Liver (tissue), 8 donors: ENCODE measurements at regions not wholly inside any gene's neighbourhood (a gene's known extent, or its start where the extent isn't known, plus 50 kb on each side); places are given as distances from the start of the nearest gene placed in this dataset.
A peak's percentile ranks its signal among the peaks of the same experiment; 100 is the strongest.

ENCODE experiments used
- DNase-seq: peaks from one replicate; pipeline ENCODE4 v3.0.0-alpha.2; 2017; ENCODE audit warnings: low spot score
- H3K27ac ChIP-seq, 2 donors: one replicate each; pipeline ENCODE4 v1.7.0; 2013; ENCODE audit warnings: inconsistent platforms in 2 of 2, low read length in 2 of 2, control low read depth in 1 of 2, low read depth in 1 of 2, mild to moderate bottlenecking in 1 of 2
- H3K27me3 ChIP-seq, 4 donors: one replicate each; pipeline versions ENCODE4 v1.6.1 to v1.7.0; 2013; ENCODE audit warnings: low read length in 3 of 4, inconsistent platforms in 1 of 4, mild to moderate bottlenecking in 1 of 4, moderate library complexity in 1 of 4; ENCODE audit not compliant: control insufficient read depth in 4 of 4, insufficient read depth in 4 of 4
- H3K36me3 ChIP-seq, 4 donors: one replicate each; pipeline versions ENCODE4 v1.6.1 to v1.7.0; 2013; ENCODE audit warnings: low read length in 3 of 4, mild to moderate bottlenecking in 3 of 4, low read depth in 1 of 4, moderate library complexity in 1 of 4; ENCODE audit not compliant: control insufficient read depth in 4 of 4, insufficient read depth in 3 of 4
- H3K4me1 ChIP-seq, 4 donors: one replicate each; pipeline versions ENCODE4 v1.6.1 to v1.7.0; 2013; ENCODE audit warnings: low read length in 3 of 4, mild to moderate bottlenecking in 3 of 4, moderate library complexity in 1 of 4; ENCODE audit not compliant: control insufficient read depth in 4 of 4, insufficient read depth in 4 of 4
- H3K4me3 ChIP-seq, 3 donors: one replicate each; pipeline versions ENCODE4 v1.6.1 to v1.7.0; 2013; ENCODE audit warnings: low read length in 3 of 3, control low read depth in 1 of 3, low read depth in 1 of 3, mild to moderate bottlenecking in 1 of 3
- H3K9ac ChIP-seq, 2 donors: one replicate each; pipeline ENCODE4 v1.7.0; 2013; ENCODE audit warnings: low read length in 2 of 2, mild to moderate bottlenecking in 2 of 2, moderate library complexity in 2 of 2, control low read depth in 1 of 2, low read depth in 1 of 2
- H3K9me3 ChIP-seq, 4 donors: one replicate each; pipeline versions ENCODE4 v1.6.1 to v1.7.0; 2013; ENCODE audit warnings: low read length in 3 of 4; ENCODE audit not compliant: control insufficient read depth in 4 of 4
- ATF3 ChIP-seq: IDR thresholded peaks from 2 replicates; pipeline ENCODE4 v1.6.1; 2016; ENCODE audit warnings: antibody characterized with exemption
- CTCF ChIP-seq: fragments of 150-350 bp; IDR thresholded peaks from 2 replicates; pipeline ENCODE4 v1.5.1; 2017; ENCODE audit warnings: improper control_type of control experiment, low read depth, low read length; ENCODE audit not compliant: missing input control
- EGR1 ChIP-seq, 2 donors: IDR thresholded peaks; 2 replicates each; pipeline ENCODE4 v1.6.1; 2016 to 2018; ENCODE audit warnings: antibody characterized with exemption in 2 of 2, low read depth in 2 of 2
- FOXA1 ChIP-seq: IDR thresholded peaks from 2 replicates; pipeline ENCODE4 v1.6.1; 2016; ENCODE audit warnings: antibody characterized with exemption
- FOXA2 ChIP-seq: IDR thresholded peaks from 2 replicates; pipeline ENCODE4 v1.6.1; 2016; ENCODE audit warnings: antibody characterized with exemption
- GABPA ChIP-seq, 2 donors: IDR thresholded peaks in 1 of 2; conservative IDR thresholded peaks in 1 of 2; 2 replicates each; pipeline ENCODE4 v1.6.1; 2016; ENCODE audit warnings: antibody characterized with exemption in 2 of 2, mild to moderate bottlenecking in 1 of 2, moderate library complexity in 1 of 2
- HNF4A ChIP-seq, 2 donors: conservative IDR thresholded peaks; 2 replicates each; pipeline ENCODE4 v1.6.1; 2016; ENCODE audit warnings: antibody characterized with exemption in 2 of 2, mild to moderate bottlenecking in 2 of 2
- HNF4G ChIP-seq: IDR thresholded peaks from 2 replicates; pipeline ENCODE4 v1.6.1; 2016; ENCODE audit warnings: antibody characterized with exemption
- MAX ChIP-seq: IDR thresholded peaks from 2 replicates; pipeline ENCODE4 v1.6.1; 2016; ENCODE audit warnings: antibody characterized with exemption
- NR2F2 ChIP-seq: IDR thresholded peaks from 2 replicates; pipeline ENCODE4 v1.6.1; 2016; ENCODE audit warnings: antibody characterized with exemption
- RAD21 ChIP-seq, 2 donors: IDR thresholded peaks; 2 replicates each; pipeline ENCODE4 v1.6.1; 2016; ENCODE audit warnings: antibody characterized with exemption in 2 of 2, mild to moderate bottlenecking in 2 of 2
- REST ChIP-seq: IDR thresholded peaks from 2 replicates; pipeline ENCODE4 v1.6.1; 2016; ENCODE audit warnings: antibody characterized with exemption, mild to moderate bottlenecking
- RXRA ChIP-seq, 2 donors: IDR thresholded peaks; 2 replicates each; pipeline ENCODE4 v1.6.1; 2017 to 2018; ENCODE audit warnings: antibody characterized with exemption in 2 of 2, mild to moderate bottlenecking in 1 of 2
- SP1 ChIP-seq: IDR thresholded peaks from 2 replicates; pipeline ENCODE4 v1.6.1; 2018; ENCODE audit warnings: antibody characterized with exemption, mild to moderate bottlenecking
- TAF1 ChIP-seq: conservative IDR thresholded peaks from 2 replicates; pipeline ENCODE4 v1.6.1; 2016; ENCODE audit warnings: antibody characterized with exemption, mild to moderate bottlenecking
- YY1 ChIP-seq: IDR thresholded peaks from 2 replicates; pipeline ENCODE4 v1.6.1; 2016; ENCODE audit warnings: antibody characterized with exemption, mild to moderate bottlenecking
- ZBTB33 ChIP-seq: IDR thresholded peaks from 2 replicates; pipeline ENCODE4 v1.6.1; 2016; ENCODE audit warnings: antibody characterized with exemption
- WGBS: extraction: QIAGEN DNeasy Blood & Tissue Kit; methylation state at CpG from one replicate; pipeline ENCODE4 v1.1.7; 2013; 5-methylcytosine and 5-hydroxymethylcytosine counted together
- donor health status: healthy.
- donor health status: healthy.
- donor health status: healthy.
- donor health status: healthy.
- donor health status: healthy.

GRCh38 chr16:6643080-6643686, 689.5 kb upstream of the RBFOX1 start:
- Histone ChIP-seq H3K4me3 (no peak overlapping the region), H3K4me1 (no peaks in the 10 kb centered on the region), H3K9ac (no peak overlapping the region), H3K27me3 (peaks cover 0 to 8% (median 0%) of the 10 kb centered on the region in 4 donors), H3K27ac (no peak overlapping the region), H3K36me3 (no peaks in the 10 kb centered on the region), H3K9me3 (no peaks in the 10 kb centered on the region)
- peak; percentile 50 for DNase-seq
- 21% methylated on average over 5 of the region's 5 CpGs for WGBS
- TF ChIP-seq YY1 (no peak), RAD21 (IDR thresholded peaks at IDR 0.05) (peak; percentile 89 to 91), CTCF (peak; percentile 97)

GRCh38 chr16:6642271-6642670, 690.4 kb upstream of the RBFOX1 start:
- Histone ChIP-seq H3K36me3 (no peaks in the 10 kb centered on the region), H3K4me3 (no peak overlapping the region), H3K9ac (no peak overlapping the region), H3K27ac (no peak overlapping the region), H3K9me3 (no peaks in the 10 kb centered on the region), H3K4me1 (no peaks in the 10 kb centered on the region), H3K27me3 (peaks cover 0 to 8% (median 0%) of the 10 kb centered on the region in 4 donors)
- DNase-seq, result no peak
- 9% methylated on average over 9 of the region's 9 CpGs for WGBS
- TF ChIP-seq ATF3, result no peak
- TF ChIP-seq TAF1, result no peak

GRCh38 chr16:6641091-6641490, 691.6 kb upstream of the RBFOX1 start:
- peaks cover 0 to 3% (median 0%) of the 10 kb centered on the region in 4 donors for H3K27me3 ChIP-seq
- WGBS, result 54% methylated on average over 10 of the region's 10 CpGs
- H3K4me3 ChIP-seq, result no peak overlapping the region
- TF ChIP-seq NR2F2 (no peak), RXRA (IDR thresholded peaks at IDR 0.05) (no peak), CTCF (no peak), FOXA2 (no peak), ATF3 (no peak), SP1 (no peak), EGR1 (IDR thresholded peaks at IDR 0.05; ENCODE audit: low read depth in 2 of 2) (no peak), RAD21 (IDR thresholded peaks at IDR 0.05) (no peak), FOXA1 (no peak), TAF1 (no peak), HNF4G (no peak), GABPA (IDR thresholded peaks at IDR 0.05 in 1 of 2, conservative IDR thresholded peaks at IDR 0.05 in 1 of 2) (no peak), HNF4A (conservative IDR thresholded peaks at IDR 0.05) (no peak), ZBTB33 (no peak), MAX (no peak), REST (no peak), YY1 (no peak)
- H3K9me3 ChIP-seq, result no peaks in the 10 kb centered on the region
- H3K4me1 ChIP-seq, result no peaks in the 10 kb centered on the region
- H3K36me3 ChIP-seq, result no peaks in the 10 kb centered on the region
- DNase-seq, result no peak
- no peak overlapping the region for H3K9ac ChIP-seq
- H3K27ac ChIP-seq, result no peak overlapping the region
